GM19351 (cell line): ENCODE measurements at regions not wholly inside any gene's neighbourhood (a gene's known extent, or its start where the extent isn't known, plus 50 kb on each side); places are given as distances from the start of the nearest gene placed in this dataset.
"Not testable (repeated sequence)": the region's sequence is repeated elsewhere in the genome, so short reads cannot be mapped to it uniquely, and the experiment has no call there.

Experiments
- ATAC-seq: cut with Tn5 transposase; IDR thresholded peaks from one replicate; pipeline ENCODE4 v1.9.1; 2021; ENCODE audit warnings: mild to moderate bottlenecking, moderate library complexity; ENCODE audit not compliant: unreplicated experiment

DNA sequence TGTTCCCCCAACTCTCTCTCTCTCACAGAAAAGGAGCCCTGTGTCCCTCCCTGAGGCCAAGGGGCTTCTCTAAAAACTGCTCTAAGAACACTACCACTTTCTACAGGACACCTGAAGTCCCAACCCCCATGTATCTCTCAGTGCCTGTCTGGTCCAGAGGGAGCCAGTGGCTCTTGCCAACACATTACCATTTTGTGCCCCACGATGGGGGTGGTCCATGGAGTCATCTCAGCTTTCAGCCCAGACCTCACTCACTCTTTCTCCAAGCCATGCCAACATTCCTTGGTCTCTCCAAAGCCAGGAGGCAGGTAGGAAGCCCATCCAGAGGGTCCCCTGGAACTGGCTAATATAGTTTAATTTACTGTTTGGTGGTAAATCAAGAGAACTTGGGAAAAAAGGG is 962.1 kb upstream of the DEFB115 start:
- not testable (repeated sequence) for ATAC-seq

DNA sequence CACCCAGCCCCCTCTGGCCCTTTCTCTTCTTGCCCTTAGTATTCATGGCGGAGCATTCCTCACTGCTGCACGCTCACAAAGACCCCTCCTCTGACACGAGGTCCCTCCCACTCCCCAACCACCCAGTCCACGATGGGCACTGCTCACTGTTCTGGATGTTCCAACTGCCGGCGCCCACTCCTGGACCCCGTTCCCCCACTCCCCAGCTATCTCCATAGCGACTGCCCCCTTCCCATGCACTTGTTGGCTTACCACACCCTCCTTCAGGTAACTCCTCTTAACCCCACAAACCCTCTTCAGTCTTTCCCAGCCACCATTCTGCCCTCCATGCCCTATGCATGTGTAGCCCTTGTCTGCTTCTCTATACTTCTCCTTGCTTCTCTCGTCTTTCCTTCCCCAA is 961.5 kb upstream of the DEFB115 start:
- not testable (repeated sequence) for ATAC-seq

DNA sequence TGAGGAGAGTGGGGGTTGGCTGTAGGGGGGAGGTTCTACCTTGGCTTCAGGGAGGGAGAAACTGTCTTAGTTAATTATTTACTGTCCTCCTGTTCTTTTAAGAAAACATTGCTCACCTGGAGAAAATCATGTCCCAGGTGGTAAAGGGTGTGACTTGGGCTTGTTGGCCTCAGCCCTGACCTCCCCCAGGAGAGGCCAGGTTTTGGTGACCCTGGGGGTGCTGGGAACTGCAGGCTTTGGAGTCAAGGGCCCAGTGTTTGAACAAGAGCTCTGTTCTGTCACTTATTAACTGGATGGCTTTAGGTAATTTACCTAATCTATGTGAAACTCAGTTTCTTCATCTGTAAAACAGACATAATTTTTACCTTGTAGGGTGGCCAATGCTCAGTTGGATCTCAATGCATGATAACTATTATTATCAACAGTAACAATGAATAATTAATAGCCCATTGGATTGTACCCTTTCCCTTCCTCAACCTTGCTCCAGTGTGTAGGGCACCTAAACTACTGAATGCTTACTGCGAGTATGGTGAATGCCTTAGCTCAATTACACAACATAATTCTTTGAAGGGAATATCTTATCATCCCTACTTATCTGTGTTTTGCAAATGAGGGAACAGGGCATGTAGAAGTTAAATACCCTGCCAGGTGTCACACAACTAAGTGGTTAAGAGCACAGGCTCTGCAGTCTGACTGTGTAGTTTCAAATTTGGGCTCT is 959.4 kb upstream of the DEFB115 start:
- ATAC-seq: not testable (repeated sequence)

DNA sequence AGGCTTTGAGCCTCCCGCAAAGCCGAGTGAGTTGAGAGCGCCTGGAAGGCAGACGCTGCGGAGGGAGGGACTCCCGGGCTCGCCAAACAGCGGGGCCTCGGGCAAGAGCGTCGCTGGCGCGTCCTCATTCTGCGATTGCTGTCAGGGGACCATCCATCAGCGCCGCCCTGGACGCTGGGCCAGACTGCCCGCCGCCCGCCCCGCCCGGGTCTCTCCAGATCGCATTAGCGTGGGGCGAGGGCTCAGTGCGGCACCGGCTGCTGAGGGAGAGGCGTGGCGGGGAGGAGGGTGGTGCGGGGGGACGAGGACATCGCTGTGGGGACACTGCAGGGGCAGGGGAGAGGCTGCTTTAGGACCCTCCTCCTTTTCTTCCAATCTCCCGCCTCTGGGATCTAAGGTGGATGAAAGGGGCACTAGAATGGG is 957.2 kb upstream of the DEFB115 start:
- not testable (repeated sequence) for ATAC-seq

DNA sequence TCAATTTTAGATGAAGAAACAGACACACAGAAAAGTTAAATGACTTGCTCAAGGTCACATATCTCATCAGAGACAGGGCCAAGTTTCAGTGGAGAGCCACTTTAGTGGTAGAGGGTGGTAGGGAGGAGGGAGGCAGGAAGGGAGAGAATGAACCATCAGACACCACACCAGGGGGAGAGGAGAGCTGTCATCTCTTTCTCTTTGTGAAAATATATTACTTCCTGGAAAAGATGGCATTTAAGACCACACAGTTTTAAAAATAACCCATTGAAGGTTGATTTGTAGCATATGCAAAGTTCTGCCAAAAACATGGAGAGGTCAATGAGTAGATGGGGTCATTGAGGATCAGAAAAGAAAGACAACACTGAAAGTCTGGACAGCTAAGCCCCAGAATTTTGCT is 954.7 kb upstream of the DEFB115 start:
- ATAC-seq: not testable (repeated sequence)

DNA sequence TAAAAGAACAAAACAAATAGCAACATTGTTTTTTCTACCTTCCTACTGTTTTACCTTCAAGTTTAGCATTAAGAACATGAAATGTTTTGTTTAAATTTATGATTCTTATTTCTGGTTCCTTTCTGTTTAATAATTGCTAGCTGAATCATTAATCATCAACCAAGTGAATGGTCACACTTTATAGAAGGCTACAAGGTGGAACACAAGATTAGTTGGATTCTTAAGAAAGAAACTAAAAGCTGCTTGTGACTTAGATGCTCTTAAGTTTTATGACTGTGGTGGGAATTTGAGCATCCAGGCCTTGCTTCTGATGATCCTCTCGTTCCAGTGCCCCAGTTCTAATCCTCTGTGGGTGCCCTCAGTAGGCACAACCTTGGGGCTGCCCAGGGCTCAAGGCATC is 947.5 kb upstream of the DEFB115 start:
- not testable (repeated sequence) for ATAC-seq

DNA sequence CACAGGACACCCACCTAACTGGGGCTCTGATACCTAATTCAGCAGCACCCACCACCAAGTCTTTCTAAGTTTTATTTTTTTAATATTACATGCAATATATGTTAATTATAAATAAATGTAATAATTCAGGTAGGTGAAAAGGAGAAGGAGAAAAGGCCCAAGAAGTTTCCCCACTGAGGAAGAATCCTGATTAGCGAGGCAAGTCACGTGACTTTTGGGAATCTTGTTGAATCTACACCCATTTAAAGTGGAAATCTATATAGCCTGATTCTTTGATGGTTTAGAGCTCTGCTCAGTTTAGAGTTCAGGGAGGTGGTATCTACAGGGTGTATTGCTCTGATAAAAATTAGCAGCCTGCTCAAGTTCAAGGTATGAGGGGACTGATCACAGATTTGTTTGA is 947.1 kb upstream of the DEFB115 start:
- not testable (repeated sequence) for ATAC-seq

DNA sequence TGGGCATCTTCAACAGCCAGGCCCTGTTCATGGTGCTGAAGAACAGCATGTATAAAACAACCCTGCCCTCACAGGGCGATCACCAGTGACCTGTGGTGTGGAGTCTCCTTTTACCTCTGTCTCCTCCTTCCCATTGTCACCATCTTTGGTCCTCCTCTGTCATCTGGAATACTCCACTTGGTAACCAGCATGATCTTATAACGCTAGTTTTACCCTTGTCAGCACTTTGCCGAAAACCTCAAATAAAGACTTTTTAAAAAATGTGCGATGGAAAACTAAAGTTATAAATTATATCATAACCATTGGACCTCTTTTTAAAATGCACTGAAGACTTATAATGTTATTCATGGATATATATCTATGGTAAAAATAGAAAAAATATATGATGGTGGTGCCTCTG is 945.2 kb upstream of the DEFB115 start:
- not testable (repeated sequence) for ATAC-seq

DNA sequence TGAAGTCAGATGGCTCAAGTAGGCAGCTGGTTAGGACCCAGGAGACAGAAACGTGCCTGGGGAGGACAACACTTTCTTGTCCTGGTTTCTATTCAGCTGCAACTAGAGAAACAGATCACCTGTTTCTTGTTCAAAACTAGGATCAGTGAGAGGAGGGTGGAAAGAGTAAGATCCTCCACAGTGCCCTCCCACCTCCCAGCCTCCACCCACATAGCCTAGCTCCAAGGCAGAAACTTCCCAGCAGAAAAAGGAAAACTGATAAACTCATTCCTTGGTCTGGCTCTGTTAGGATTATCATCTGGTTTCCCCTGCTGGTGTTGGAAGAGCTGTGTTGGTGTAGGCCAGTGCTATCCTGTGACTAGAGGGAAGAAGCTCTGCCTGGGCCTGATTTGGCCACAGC is 943.8 kb upstream of the DEFB115 start:
- ATAC-seq: not testable (repeated sequence)

DNA sequence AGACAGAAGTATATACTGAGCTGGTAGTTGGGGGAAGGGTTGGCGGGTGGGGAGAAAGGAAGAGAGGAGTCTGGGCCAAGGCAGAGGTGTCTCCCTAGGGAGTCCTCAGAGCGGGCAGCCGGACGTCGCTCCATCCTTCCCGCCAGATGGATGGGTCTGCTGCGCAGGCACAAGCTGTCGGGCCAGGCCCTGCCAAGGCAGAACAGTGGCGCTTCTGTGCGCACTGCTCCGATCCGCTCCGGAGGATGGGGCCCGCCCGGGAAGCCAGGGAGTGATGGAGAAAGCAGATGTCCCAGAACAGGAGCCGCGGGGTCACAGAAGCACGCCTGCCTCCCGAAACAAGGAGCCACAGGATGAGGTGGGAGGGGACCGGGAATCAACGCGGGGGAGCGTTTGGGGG is 941.4 kb upstream of the DEFB115 start:
- not testable (repeated sequence) for ATAC-seq

DNA sequence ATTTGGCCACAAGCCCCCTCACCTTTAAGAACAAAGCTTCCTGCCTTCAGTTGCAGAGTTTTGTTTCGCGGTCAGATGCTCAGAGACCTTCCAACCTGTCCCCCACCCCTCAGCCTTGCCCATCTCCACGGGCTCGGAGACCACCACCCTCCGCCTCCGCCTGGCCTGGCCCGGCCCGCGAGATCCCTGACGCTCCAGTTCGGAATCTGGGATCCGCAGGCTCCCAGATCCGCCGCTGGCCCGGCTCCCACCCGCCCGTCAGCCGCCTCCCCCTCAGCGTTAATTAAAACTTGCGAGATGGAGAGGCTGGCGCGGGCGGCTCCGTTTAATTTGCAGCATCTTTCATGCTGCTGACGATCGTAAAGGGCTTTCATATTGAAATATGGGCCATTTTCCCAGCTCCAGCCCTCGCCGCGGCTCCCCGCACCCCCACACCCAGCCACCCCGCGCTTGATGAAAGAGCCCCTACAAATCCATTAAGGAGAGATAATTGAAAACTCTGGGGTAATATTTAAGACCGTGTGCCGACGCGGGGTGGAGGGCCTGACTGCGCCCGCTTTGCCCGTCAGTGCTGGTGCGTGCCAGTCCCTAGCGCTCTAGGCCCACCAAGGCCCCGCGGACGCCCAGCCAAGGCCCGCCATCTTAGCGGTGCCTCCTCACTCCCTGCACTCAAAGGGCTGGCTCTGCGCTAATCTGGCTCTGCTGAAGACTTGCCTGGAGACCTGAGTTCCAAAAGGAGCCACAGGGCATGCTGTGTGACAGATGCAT is 940.7 kb upstream of the DEFB115 start:
- not testable (repeated sequence) for ATAC-seq

DNA sequence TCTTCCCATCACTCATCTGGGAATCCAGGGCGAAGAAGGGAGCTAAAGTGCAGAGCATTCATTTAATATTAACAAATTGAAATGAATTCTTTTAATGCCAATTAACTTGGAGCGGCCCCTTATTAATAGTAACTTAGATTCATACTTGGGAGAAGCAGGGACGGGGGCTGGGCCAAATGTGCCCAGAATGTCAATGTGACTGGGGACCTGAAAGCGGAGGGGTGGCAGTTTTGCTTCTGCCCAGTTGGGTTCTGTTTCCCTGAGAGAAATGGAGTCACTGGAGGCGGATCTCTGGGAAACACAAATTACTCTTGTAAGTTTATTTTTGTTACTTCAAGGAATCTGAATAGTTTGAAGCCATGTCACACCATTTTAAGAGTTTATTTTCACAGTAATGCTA is 923.7 kb upstream of the DEFB115 start:
- ATAC-seq: not testable (repeated sequence)

DNA sequence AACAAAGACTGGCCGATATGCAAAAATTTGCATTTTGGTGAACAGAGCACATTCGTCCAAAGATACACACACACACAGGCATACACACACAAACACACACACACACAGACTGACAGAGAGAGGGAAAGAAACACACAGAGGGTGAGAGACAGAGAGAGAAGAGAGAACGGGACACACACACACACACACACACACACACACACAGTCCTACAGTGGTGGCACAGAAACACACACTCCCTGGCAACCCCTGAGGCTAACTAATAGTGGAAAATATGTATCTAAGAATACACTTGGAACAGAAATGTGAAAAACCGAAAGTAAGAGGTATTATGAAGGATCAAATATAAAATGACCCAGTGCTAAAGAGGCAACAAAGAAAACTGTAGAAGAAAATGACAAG is 919.9 kb upstream of the DEFB115 start:
- ATAC-seq: not testable (repeated sequence)

DNA sequence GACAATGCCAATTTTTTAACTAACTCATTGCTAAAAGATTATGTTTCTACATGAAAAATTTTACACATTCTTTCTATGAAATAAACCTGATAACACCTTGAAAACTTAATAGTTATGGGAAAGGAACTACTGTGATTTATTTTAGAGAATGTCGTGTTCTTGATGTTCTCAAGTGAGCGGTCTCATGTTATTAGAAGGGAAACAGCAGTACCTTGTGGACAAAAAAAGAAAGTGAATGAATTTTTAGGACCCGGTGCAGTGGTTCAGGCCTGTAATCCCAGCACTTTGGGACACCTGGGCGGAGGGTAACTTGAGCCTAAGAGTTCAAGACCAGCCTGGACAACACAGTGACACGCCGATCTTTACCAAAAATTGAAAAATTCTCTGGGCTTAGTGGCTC is 908.5 kb upstream of the DEFB115 start:
- ATAC-seq: not testable (repeated sequence)

DNA sequence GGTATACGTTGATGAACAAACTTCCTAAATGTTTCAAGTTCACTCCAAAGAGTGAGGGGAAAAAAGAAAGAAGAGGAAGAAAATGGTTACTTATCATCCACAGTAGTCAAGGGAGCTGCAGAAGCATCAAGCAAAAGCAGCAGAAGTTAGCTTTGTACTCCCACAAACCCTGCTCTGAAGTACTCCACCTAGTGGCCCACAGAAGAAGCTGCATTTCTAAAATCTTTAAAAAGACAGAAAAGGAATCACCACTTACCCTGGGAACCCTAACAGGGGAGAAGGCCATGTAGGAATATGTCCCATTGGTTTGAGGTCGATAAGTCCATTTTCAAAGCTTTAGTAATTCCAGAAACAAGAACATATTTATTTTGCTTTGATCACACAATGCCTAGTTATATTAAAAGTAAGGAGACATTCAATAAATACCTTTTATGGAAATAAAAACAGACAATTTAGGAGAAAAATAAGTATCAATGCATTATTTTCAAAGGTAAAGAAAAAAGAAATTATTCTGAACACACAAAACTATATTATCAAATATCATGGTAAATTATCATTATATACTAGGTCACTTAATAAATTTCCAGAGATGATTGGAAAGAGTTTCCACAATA is 900.5 kb upstream of the DEFB115 start:
- ATAC-seq: not testable (repeated sequence)

DNA sequence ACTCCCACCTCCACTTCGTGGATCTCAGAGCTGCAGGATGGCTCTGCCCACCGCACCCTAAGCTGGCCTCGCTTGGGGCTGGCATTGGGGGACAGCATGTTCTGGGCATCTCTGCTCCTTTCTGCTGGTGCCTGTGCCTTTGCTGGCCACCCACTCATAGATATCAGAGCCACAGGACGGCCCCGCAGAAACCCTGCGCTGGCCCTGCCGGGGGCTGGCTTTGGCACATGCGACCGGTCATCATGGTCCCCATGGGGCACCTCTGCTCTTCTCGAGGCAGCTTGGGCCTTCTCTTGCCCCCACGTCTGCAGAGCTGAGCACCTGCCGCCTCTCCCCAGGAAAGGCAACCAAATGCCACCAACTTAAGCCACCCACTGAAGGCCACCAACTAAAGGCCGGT is 895.7 kb upstream of the DEFB115 start:
- not testable (repeated sequence) for ATAC-seq

DNA sequence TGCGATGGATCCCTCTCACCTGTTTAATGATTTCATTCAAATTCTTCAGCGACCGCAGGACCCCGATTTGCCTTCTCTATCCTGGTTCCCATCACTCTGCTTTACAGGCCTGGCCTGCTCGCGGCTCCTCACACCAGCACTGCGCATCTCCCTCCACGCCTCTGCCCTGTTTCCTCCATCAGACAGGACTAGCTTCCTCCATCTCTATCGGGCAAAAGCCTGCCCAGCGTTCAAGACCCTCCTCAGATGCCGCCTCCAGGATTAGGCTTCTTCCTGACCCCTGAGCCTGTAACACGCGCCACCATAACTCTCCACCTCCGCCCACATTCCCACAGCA is 881.1 kb upstream of the DEFB115 start:
- not testable (repeated sequence) for ATAC-seq

DNA sequence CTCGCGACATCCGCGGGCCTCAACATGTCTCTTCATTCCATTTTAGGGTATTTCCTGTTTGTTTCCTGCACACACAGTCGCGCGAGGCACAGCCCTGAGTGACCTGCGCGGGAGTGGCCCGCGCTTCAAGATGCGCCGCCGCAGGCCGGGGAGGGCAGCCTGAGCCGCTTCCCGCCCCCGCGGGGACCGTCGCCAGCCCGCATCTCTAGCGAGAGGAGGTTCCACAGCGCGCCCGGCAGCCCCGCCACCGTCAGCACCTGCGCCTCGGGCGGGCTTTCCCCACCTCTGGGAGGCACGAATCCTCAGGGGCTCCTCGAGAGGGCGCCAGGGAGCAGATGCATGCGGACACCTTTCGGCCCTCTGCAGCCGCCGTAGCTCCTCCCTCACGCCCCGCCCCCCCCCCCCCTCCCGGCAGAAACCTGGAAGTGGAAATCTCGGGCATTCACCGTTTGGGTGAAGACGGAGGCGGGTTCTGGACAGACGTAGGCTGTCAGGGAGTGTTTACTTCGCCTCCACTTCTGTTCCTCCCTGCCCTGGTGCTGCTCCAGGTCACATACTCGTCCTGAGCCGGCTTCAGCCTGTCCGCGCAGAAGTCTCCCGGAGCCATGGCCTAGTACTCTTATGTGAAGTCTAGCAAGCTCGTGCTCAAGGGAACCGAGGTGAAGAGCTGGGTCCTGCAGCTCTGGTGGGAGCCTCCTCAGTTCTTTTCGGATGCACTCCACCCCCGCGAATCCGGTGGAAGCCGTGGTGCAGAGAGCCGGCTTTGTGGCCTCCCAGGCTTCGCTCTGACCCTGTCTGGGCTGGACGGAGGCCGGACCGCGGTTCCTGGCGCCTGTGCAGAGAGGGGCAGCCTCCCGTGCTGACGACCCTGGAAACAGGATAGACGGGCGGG is 880.5 kb upstream of the DEFB115 start:
- ATAC-seq: peak; percentile 94

DNA sequence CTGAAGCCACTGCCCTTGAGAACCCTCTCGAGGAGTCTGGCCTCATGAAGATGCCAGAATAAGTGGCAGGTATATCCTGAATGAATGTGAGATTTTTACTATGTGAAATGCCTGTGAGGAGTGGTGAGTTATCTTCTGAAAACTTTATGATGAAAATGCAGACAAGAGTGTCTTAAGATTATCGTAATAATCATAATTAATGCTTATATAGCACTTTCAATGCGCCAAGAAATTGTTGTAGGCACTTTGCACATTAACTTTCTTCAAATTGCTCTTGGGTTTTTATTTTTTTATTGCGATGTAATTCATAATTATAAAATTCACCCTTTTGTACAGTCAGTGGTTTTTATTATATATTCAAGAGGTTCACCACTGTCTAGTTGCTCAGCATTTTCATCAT is 879.1 kb upstream of the DEFB115 start:
- not testable (repeated sequence) for ATAC-seq

DNA sequence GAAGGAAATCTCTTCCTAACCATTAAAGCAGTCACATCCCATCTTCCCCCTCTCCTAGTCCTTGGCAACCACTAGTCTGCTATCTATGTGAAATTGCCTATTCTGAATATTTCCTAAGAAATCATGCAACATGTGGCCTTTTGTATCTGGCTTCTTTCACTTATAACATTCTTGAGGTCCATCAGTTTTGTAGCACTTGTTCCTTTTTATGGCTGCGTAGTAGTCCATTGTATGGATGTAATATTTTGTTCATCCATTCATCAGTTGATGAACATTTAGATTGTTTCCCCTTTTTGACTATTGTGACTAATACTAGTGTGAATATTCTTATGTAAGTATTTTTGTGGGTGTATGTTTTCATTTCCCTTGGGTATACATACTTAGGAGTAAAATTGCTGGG is 878.7 kb upstream of the DEFB115 start:
- not testable (repeated sequence) for ATAC-seq

DNA sequence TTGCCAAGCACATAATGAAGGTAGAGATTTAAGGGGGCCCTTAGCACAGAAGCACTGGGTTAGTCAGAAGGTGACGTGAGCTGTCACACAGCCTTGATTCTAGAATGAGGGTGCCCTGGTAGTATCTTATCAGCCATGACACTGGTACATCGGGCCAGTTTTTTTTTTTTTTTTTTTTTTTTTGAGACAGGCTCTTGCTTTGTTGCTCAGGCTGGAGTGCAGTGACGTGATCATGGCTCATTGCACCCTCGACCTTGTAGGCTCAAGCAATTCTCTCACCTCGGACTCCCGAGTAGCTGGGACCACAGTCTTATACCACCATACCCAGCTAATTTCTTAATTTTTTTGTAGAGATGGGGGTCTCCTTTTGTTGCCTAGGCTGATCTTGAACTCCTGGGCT is 872.6 kb upstream of the DEFB115 start:
- ATAC-seq: not testable (repeated sequence)
